Neural progenitor cell (in vitro differentiated cells): ENCODE measurements at regions not wholly inside any gene's neighbourhood (a gene's known extent, or its start where the extent isn't known, plus 50 kb on each side); places are given as distances from the start of the nearest gene placed in this dataset.

Source experiments
- DNase-seq: peaks from one replicate; pipeline ENCODE4 v3.0.0-alpha.2; 2016; ENCODE audit warnings: low spot score
- H2AFZ ChIP-seq: fragments of 200-600 bp; sonication (generic); replicated peaks from 2 replicates; pipeline ENCODE4 v1.6.1; 2016; ENCODE audit warnings: antibody characterized with exemption
- H3F3A ChIP-seq: fragments of 200-600 bp; sonication (generic); 2 replicates; pipeline ENCODE4 v1.6.1; 2016; ENCODE audit warnings: antibody characterized with exemption, low read depth
- H3K27ac ChIP-seq: fragments of 200-600 bp; sonication (generic); 2 replicates; pipeline ENCODE4 v1.5.1; 2016; ENCODE audit warnings: mild to moderate bottlenecking
- H3K27me3 ChIP-seq: fragments of 200-600 bp; sonication (generic); 2 replicates; pipeline ENCODE4 v1.6.1; 2016; ENCODE audit warnings: mild to moderate bottlenecking, moderate library complexity
- H3K36me3 ChIP-seq: fragments of 200-600 bp; sonication (generic); 2 replicates; pipeline ENCODE4 v1.5.1; 2016
- H3K4me1 ChIP-seq: fragments of 200-600 bp; sonication (generic); 2 replicates; pipeline ENCODE4 v1.6.1; 2016; ENCODE audit warnings: mixed run types
- H3K4me2 ChIP-seq: fragments of 200-600 bp; sonication (generic); 2 replicates; pipeline ENCODE4 v1.6.1; 2016
- H3K4me3 ChIP-seq: fragments of 200-600 bp; sonication (generic); 2 replicates; pipeline ENCODE4 v1.5.1; 2016
- H3K79me2 ChIP-seq: fragments of 200-600 bp; sonication (generic); 2 replicates; pipeline ENCODE4 v1.6.1; 2016; ENCODE audit warnings: low read depth
- H3K9ac ChIP-seq: fragments of 200-600 bp; sonication (generic); 2 replicates; pipeline ENCODE4 v1.6.1; 2016
- H3K9me3 ChIP-seq: fragments of 200-600 bp; sonication (generic); 2 replicates; pipeline ENCODE4 v1.5.1; 2016; ENCODE audit warnings: low read depth
- H4K20me1 ChIP-seq: fragments of 200-600 bp; sonication (generic); 2 replicates; pipeline ENCODE4 v1.6.1; 2016; ENCODE audit warnings: low read depth
- H3K27ac Mint-ChIP-seq: 3 replicates; pipeline ENCODE4 v1.8.0; 2021; ENCODE audit warnings: mixed read lengths
- H3K27me3 Mint-ChIP-seq: 2 replicates; pipeline ENCODE4 v1.8.0; 2022; ENCODE audit warnings: low read depth, mild to moderate bottlenecking, inconsistent platforms, moderate library complexity, mixed read lengths; ENCODE audit not compliant: insufficient read depth
- H3K36me3 Mint-ChIP-seq: 3 replicates; pipeline ENCODE4 v1.8.0; 2021; ENCODE audit warnings: mixed read lengths
- H3K4me1 Mint-ChIP-seq: 3 replicates; pipeline ENCODE4 v1.8.0; 2021; ENCODE audit warnings: mixed read lengths
- H3K4me3 Mint-ChIP-seq: 3 replicates; pipeline ENCODE4 v1.8.0; 2021; ENCODE audit warnings: mild to moderate bottlenecking, moderate library complexity, mixed read lengths
- H3K9me3 Mint-ChIP-seq: 3 replicates; pipeline ENCODE4 v1.8.0; 2020; ENCODE audit warnings: mixed read lengths
- CTCF ChIP-seq: fragments of 200-600 bp; sonication (generic); IDR thresholded peaks from 2 replicates; pipeline ENCODE4 v1.5.1; 2017; ENCODE audit warnings: antibody characterized with exemption, mild to moderate bottlenecking
- EZH2 ChIP-seq: fragments of 200-600 bp; sonication (generic); IDR thresholded peaks from 2 replicates; pipeline ENCODE4 v1.6.1; 2017; ENCODE audit warnings: antibody characterized with exemption, mild to moderate bottlenecking, moderate library complexity
- EZH2phosphoT487 ChIP-seq: fragments of 200-600 bp; sonication (generic); IDR thresholded peaks from 2 replicates; pipeline ENCODE4 v1.6.1; 2017; ENCODE audit warnings: antibody characterized with exemption

DNA sequence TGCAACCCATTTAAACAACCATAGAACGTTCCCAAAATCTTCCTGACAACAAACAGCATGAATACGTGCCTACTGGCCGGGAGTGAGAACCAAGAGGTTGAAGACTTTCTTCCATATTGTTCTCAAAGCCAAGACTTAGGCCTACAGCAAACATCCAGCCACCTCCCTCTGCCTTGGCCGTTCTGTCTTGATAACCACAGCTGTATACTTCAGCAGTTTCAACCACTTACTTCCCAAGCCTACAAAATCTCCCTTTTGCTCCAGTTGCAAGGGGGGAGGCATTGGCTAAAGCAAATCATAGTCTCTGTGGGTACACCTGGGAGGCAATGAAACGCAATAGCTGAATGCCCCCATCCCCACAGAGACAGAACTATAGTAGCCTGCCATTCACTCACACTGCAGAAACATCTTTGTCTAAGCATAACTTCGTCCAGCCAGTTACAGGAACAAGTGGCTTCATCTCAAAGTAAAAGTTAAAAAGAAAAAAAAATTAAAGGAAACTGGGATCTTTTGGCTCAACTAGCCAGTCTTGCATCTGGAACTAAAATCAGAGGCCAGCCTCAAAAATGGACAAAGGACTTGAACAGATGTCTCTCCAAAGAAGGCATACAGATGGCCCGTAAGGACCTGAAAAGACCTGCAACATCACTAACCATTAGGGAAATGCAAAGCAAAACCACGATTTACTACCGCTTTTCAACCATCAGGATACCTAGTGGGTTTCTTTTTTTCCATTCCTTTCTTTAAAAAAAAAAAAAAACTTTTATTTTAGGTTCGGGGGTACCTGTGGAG lies 186.0 kb downstream of the PSMG1 start:
- Mint-ChIP-seq H3K27me3 (peaks cover 19% of the 10 kb centered on the region), H3K4me3 (no peak overlapping the region), H3K27ac (no peak overlapping the region), H3K4me1 (peaks cover 31% of the 10 kb centered on the region), H3K9me3 (no peaks in the 10 kb centered on the region), H3K36me3 (no peaks in the 10 kb centered on the region)
- H3K4me1 ChIP-seq: peaks cover 18% of the 10 kb centered on the region
- no peaks in the 10 kb centered on the region for H3K36me3 ChIP-seq
- DNase-seq: no peak
- no peak overlapping the region for H2AFZ ChIP-seq
- no peak for TF ChIP-seq EZH2
- no peak for TF ChIP-seq CTCF
- TF ChIP-seq EZH2phosphoT487: no peak
- no peaks in the 10 kb centered on the region for H3K79me2 ChIP-seq
- no peak overlapping the region for H3K4me3 ChIP-seq
- H4K20me1 ChIP-seq: no peaks in the 10 kb centered on the region
- H3K27ac ChIP-seq: no peak overlapping the region
- no peaks in the 10 kb centered on the region for H3K9me3 ChIP-seq
- H3F3A ChIP-seq: no peaks in the 10 kb centered on the region
- no peaks in the 10 kb centered on the region for H3K27me3 ChIP-seq
- no peak overlapping the region for H3K9ac ChIP-seq
- H3K4me2 ChIP-seq: no peak overlapping the region

- Histone ChIP-seq H3K27ac (no peak overlapping the region), H3K27me3 (no peaks in the 10 kb centered on the region), H3K9ac (no peak overlapping the region), H3F3A (no peaks in the 10 kb centered on the region), H3K4me3 (no peak overlapping the region), H3K4me1 (peaks cover 18% of the 10 kb centered on the region), H3K79me2 (no peaks in the 10 kb centered on the region), H3K9me3 (no peaks in the 10 kb centered on the region), H3K4me2 (no peak overlapping the region), H2AFZ (no peak overlapping the region), H4K20me1 (no peaks in the 10 kb centered on the region), H3K36me3 (no peaks in the 10 kb centered on the region)
- TF ChIP-seq CTCF (no peak), EZH2 (no peak), EZH2phosphoT487 (no peak)
- peaks cover 36% of the 10 kb centered on the region for H3K4me1 Mint-ChIP-seq
- H3K27ac Mint-ChIP-seq: no peak overlapping the region
- DNase-seq: no peak
- H3K9me3 Mint-ChIP-seq: no peaks in the 10 kb centered on the region
- H3K27me3 Mint-ChIP-seq: peaks cover 21% of the 10 kb centered on the region
- no peak overlapping the region for H3K4me3 Mint-ChIP-seq
- no peaks in the 10 kb centered on the region for H3K36me3 Mint-ChIP-seq
These were observed 186.9 kb downstream of the PSMG1 start for GRCh38 chr21:38996355-38996754.

DNA sequence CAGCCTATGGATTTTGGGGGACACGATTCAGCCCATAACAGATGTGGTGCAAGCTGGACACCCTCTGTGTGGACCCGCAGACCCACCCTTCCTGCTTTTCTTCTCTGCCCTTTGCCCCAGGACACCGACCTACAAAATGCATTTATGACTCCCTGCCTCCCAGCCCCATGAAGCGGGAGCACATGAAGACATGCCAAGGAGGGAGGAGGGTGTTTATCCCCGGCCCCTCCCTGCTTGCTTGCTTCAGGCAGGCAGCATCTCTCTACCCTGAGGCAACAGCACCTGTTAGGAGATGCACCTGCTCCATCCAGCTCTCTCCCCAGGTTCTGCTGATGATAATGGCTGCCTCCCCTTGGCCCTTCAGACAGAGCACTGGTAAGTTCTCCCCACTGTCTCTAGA lies 187.5 kb downstream of the PSMG1 start:
- DNase-seq: no peak
- Histone ChIP-seq H3K4me3 (no peak overlapping the region), H3K27ac (no peak overlapping the region), H3K79me2 (no peaks in the 10 kb centered on the region), H2AFZ (no peak overlapping the region), H3K36me3 (no peaks in the 10 kb centered on the region), H3K9me3 (no peaks in the 10 kb centered on the region), H3F3A (peaks cover 5% of the 10 kb centered on the region), H3K4me2 (peak overlapping the region; percentile 42), H4K20me1 (no peaks in the 10 kb centered on the region), H3K4me1 (peaks cover 23% of the 10 kb centered on the region), H3K27me3 (no peaks in the 10 kb centered on the region), H3K9ac (no peak overlapping the region)
- H3K27ac Mint-ChIP-seq: no peak overlapping the region
- no peaks in the 10 kb centered on the region for H3K36me3 Mint-ChIP-seq
- no peak for TF ChIP-seq CTCF
- TF ChIP-seq EZH2phosphoT487: no peak
- TF ChIP-seq EZH2: no peak
- no peaks in the 10 kb centered on the region for H3K9me3 Mint-ChIP-seq
- H3K4me3 Mint-ChIP-seq: no peak overlapping the region
- H3K27me3 Mint-ChIP-seq: peaks cover 21% of the 10 kb centered on the region
- H3K4me1 Mint-ChIP-seq: peaks cover 41% of the 10 kb centered on the region
